ENCODE measurements at regions not wholly inside any gene's neighbourhood (a gene's known extent, or its start where the extent isn't known, plus 50 kb on each side); places are given as distances from the start of the nearest gene placed in this dataset.
A peak's percentile ranks its signal among the peaks of the same experiment; 100 is the strongest.
"Not testable (repeated sequence)": the region's sequence is repeated elsewhere in the genome, so short reads cannot be mapped to it uniquely, and the experiment has no call there.

- TF ChIP-seq POLR2A (IDR thresholded peaks at IDR 0.05; ENCODE audit: low read length) (no peak), GATA1 (IDR thresholded peaks at IDR 0.05; ENCODE audit: low read depth, low read length) (no peak)
- DNase-seq, result no peak
Measured at GRCh38 chr6:14583826-14584225, 466.3 kb downstream of the CD83 start.

- DNase-seq, result no peak
- TF ChIP-seq GATA1 (IDR thresholded peaks at IDR 0.05; ENCODE audit: low read depth, low read length), result no peak
- no peak for TF ChIP-seq POLR2A (IDR thresholded peaks at IDR 0.05; ENCODE audit: low read length)
Measured at GRCh38 chr6:14584450-14584849, 466.9 kb downstream of the CD83 start.

- no peak for DNase-seq
- TF ChIP-seq GATA1 (IDR thresholded peaks at IDR 0.05; ENCODE audit: low read depth, low read length) (no peak), POLR2A (IDR thresholded peaks at IDR 0.05; ENCODE audit: low read length) (no peak)
Measured at GRCh38 chr6:14585689-14586088, 468.1 kb downstream of the CD83 start.

GRCh38 chr6:14589175-14589574 is 471.6 kb downstream of the CD83 start:
- no peak for DNase-seq
- TF ChIP-seq GATA1 (IDR thresholded peaks at IDR 0.05; ENCODE audit: low read depth, low read length) (no peak), POLR2A (IDR thresholded peaks at IDR 0.05; ENCODE audit: low read length) (no peak)

GRCh38 chr6:14590586-14590985 is 473.0 kb downstream of the CD83 start:
- TF ChIP-seq GATA1 (IDR thresholded peaks at IDR 0.05; ENCODE audit: low read depth, low read length) (no peak), POLR2A (IDR thresholded peaks at IDR 0.05; ENCODE audit: low read length) (no peak)
- no peak for DNase-seq

GRCh38 chr6:14591998-14592397 is 474.4 kb downstream of the CD83 start:
- TF ChIP-seq POLR2A (IDR thresholded peaks at IDR 0.05; ENCODE audit: low read length) (no peak), GATA1 (IDR thresholded peaks at IDR 0.05; ENCODE audit: low read depth, low read length) (no peak)
- peak in 1 of 2 experiments; percentile 7 for DNase-seq

GRCh38 chr6:14593286-14593685 is 475.7 kb downstream of the CD83 start:
- no peak for DNase-seq
- TF ChIP-seq POLR2A (IDR thresholded peaks at IDR 0.05; ENCODE audit: low read length) (no peak), GATA1 (IDR thresholded peaks at IDR 0.05; ENCODE audit: low read depth, low read length) (no peak)

GRCh38 chr6:14595751-14596150 is 478.2 kb downstream of the CD83 start:
- DNase-seq, result no peak
- TF ChIP-seq POLR2A (IDR thresholded peaks at IDR 0.05; ENCODE audit: low read length), result no peak
- TF ChIP-seq GATA1 (IDR thresholded peaks at IDR 0.05; ENCODE audit: low read depth, low read length), result no peak

- TF ChIP-seq POLR2A (IDR thresholded peaks at IDR 0.05; ENCODE audit: low read length) (no peak), GATA1 (IDR thresholded peaks at IDR 0.05; ENCODE audit: low read depth, low read length) (no peak)
- peak in 1 of 2 experiments; percentile 11 for DNase-seq
Measured at GRCh38 chr6:14596410-14596809, 478.8 kb downstream of the CD83 start.

GRCh38 chr6:14597090-14597489 is 479.5 kb downstream of the CD83 start:
- TF ChIP-seq GATA1 (IDR thresholded peaks at IDR 0.05; ENCODE audit: low read depth, low read length), result no peak
- TF ChIP-seq POLR2A (IDR thresholded peaks at IDR 0.05; ENCODE audit: low read length), result no peak
- no peak for DNase-seq

- no peak for DNase-seq
- no peak for TF ChIP-seq GATA1 (IDR thresholded peaks at IDR 0.05; ENCODE audit: low read depth, low read length)
- TF ChIP-seq POLR2A (IDR thresholded peaks at IDR 0.05; ENCODE audit: low read length), result no peak
Measured at GRCh38 chr6:14598017-14598864, 480.7 kb downstream of the CD83 start.

- DNase-seq, result not testable (repeated sequence)
Measured at GRCh38 chr6:14600306-14600705, 482.7 kb downstream of the CD83 start.

GRCh38 chr6:14601490-14601889 is 483.9 kb downstream of the CD83 start:
- no peak for DNase-seq
- TF ChIP-seq POLR2A (IDR thresholded peaks at IDR 0.05; ENCODE audit: low read length) (no peak), GATA1 (IDR thresholded peaks at IDR 0.05; ENCODE audit: low read depth, low read length) (no peak)

GRCh38 chr6:14606353-14606752 is 488.8 kb downstream of the CD83 start:
- TF ChIP-seq POLR2A (IDR thresholded peaks at IDR 0.05; ENCODE audit: low read length) (no peak), GATA1 (IDR thresholded peaks at IDR 0.05; ENCODE audit: low read depth, low read length) (no peak)
- no peak for DNase-seq

GRCh38 chr6:14610141-14610540 is 492.6 kb downstream of the CD83 start:
- DNase-seq, result no peak
- no peak for TF ChIP-seq GATA1 (IDR thresholded peaks at IDR 0.05; ENCODE audit: low read depth, low read length)
- no peak for TF ChIP-seq POLR2A (IDR thresholded peaks at IDR 0.05; ENCODE audit: low read length)

Data from erythroblast (primary cell).